Right cardiac atrium (tissue), 5 donors: ENCODE measurements at regions not wholly inside any gene's neighbourhood (a gene's known extent, or its start where the extent isn't known, plus 50 kb on each side); places are given as distances from the start of the nearest gene placed in this dataset.

ENCODE experiments used
- ATAC-seq, 2 donors: fragments of 200-7000 bp; cut with Tn5 transposase; one replicate each; pipeline versions ENCODE4 v1.8.0 to v1.9.1; 2020; ENCODE audit warnings: moderate library complexity in 2 of 2, mild to moderate bottlenecking in 1 of 2
- DNase-seq, 3 donors: peaks; one replicate each; pipeline ENCODE4 v3.0.0-alpha.2; 2020
- H3K27ac ChIP-seq: one replicate; pipeline ENCODE4 v1.5.1; 2013; ENCODE audit warnings: mild to moderate bottlenecking, low read length, control low read depth, moderate library complexity
- H3K27me3 ChIP-seq: one replicate; pipeline ENCODE4 v1.6.1; 2013; ENCODE audit not compliant: control insufficient read depth, insufficient read depth
- H3K4me1 ChIP-seq: one replicate; pipeline ENCODE4 v1.6.1; 2013; ENCODE audit warnings: low read length; ENCODE audit not compliant: control insufficient read depth, insufficient read depth
- H3K4me3 ChIP-seq: one replicate; pipeline ENCODE4 v1.5.1; 2013; ENCODE audit warnings: low read length, control low read depth
- H3K9me3 ChIP-seq: one replicate; pipeline ENCODE4 v1.6.1; 2013; ENCODE audit warnings: low read length; ENCODE audit not compliant: control insufficient read depth
- WGBS: extraction: QIAGEN DNeasy Blood & Tissue Kit; methylation state at CpG from one replicate; pipeline ENCODE4 v1.1.7; 2013; 5-methylcytosine and 5-hydroxymethylcytosine counted together
- intact Hi-C, 4 donors: fragments of 100-400 bp; cut with DNase I; formaldehyde crosslinking; loops; one replicate each; pipeline versions ENCODE4 v1.11.0 to v1.14.0; 2022 to 2023
- donor health status: healthy with polysubstance abuse.
- donor health status: DM: no; HTN: yes; CAD: no.
- donor health status: DM: no; HTN: no; CAD: no.
- donor health status: DM: no; HTN: yes; CAD: no; lungs with severe emphysema.
- donor health status: DM: yes; HTN: yes; CAD: no.

DNA sequence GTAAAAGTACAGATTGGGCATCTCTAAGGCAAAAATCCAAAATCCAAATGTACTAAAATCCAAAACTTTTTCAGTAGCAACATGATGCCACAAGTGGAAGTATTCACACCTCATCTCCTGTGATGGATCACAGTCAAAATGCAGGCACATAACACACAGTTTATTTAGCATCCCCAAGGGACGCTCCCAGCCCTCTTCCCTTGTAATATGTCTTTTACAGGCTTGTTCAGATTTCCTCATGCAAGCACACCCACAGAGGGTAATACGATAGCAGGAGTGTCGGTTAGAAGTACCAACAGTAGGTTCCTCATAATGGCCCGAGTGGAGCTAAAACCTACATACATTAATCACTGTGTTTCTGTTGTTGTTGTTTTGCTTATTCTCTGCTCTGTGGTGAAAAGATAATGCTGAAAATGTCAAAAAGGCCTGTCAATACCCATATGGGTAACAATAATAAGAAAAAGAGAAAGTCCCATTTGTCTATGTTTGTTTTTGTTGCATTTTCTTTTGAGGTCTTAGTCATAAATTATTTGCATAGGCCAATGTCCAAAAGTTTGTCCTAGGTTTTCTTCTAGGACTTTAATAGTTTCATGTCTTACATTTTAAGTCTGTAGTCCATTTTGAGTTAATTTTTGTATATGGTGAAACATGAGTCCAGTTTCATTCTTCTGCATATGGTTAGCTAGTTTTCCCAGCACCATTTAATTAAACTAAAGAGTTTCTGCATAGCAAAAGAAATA lies 133.1 kb downstream of the LRIG3 start:
- H3K4me3 ChIP-seq, result no peak overlapping the region
- H3K27ac ChIP-seq, result no peak overlapping the region
- intact Hi-C loops, result no loop called here
- DNase-seq (no peak), ATAC-seq (no peak)
- no peaks in the 10 kb centered on the region for H3K4me1 ChIP-seq
- H3K27me3 ChIP-seq, result no peaks in the 10 kb centered on the region
- 76% methylated on average over 4 of the region's 4 CpGs for WGBS
- H3K9me3 ChIP-seq, result no peaks in the 10 kb centered on the region

- no peak overlapping the region for H3K4me3 ChIP-seq
- no peaks in the 10 kb centered on the region for H3K4me1 ChIP-seq
- H3K27me3 ChIP-seq, result no peaks in the 10 kb centered on the region
- intact Hi-C loops, result no loop called here
- DNase-seq (no peak), ATAC-seq (no peak)
- H3K27ac ChIP-seq, result no peak overlapping the region
- H3K9me3 ChIP-seq, result no peaks in the 10 kb centered on the region
- WGBS, result 97% methylated on average over 6 of the region's 6 CpGs
Measured at GRCh38 chr12:58794859-58795258, 125.4 kb downstream of the LRIG3 start.

DNA sequence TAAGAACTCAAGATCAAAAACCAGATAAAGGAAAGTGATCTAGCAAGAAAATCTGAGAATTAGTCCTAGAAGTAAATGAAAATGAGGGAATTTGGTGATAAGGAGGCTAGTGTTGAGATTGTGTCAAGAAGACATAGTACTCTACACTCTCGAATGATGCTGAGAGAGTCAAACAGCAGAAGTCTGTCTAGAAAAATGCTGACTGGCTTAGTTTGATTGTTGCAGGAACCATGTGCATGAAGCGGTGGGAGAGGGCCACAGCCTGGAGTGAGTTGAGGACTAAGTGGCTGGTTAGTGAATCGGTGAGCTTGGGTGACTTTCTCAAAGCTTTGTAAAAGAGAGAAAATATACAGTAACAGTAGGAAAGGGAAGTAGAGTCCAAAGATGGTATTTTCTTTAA lies 124.5 kb downstream of the LRIG3 start:
- no peaks in the 10 kb centered on the region for H3K9me3 ChIP-seq
- no peak overlapping the region for H3K27ac ChIP-seq
- WGBS, result 81% methylated on average over 3 of the region's 3 CpGs
- DNase-seq, result no peak
- intact Hi-C loops, result no loop called here
- H3K4me1 ChIP-seq, result no peaks in the 10 kb centered on the region
- H3K27me3 ChIP-seq, result no peaks in the 10 kb centered on the region
- no peak overlapping the region for H3K4me3 ChIP-seq
- ATAC-seq, result no peak

DNA sequence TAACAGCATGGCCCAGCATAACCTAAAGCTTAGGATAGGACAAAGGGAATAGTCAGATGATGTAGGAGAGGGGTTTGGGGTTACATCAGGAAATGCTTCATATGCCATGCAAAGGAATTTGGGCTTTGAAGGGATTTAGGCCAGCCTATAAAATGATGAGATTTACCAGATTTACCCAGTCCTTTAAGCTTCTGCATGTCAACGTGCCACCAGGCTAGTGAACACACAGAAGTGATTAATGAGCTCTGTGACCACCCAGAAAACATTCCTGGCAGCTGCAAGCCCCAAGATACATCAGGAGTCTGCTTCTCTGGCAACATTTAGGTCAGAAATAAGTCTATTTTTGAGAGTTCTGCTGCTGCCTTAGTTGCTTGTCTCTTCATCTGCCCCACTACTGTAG lies 118.3 kb downstream of the LRIG3 start:
- Histone ChIP-seq H3K4me1 (no peaks in the 10 kb centered on the region), H3K27me3 (no peaks in the 10 kb centered on the region), H3K4me3 (no peak overlapping the region), H3K27ac (no peak overlapping the region), H3K9me3 (no peaks in the 10 kb centered on the region)
- 47% methylated on average over 1 of the region's 1 CpG for WGBS
- DNase-seq (no peak), ATAC-seq (no peak)
- intact Hi-C loops, result no loop called here

- Histone ChIP-seq H3K9me3 (no peaks in the 10 kb centered on the region), H3K27me3 (no peaks in the 10 kb centered on the region), H3K4me1 (no peaks in the 10 kb centered on the region), H3K27ac (no peak overlapping the region), H3K4me3 (no peak overlapping the region)
- no peak for DNase-seq
- intact Hi-C loops, result no loop called here
- ATAC-seq, result peak; percentile 40 to 78
- WGBS, result 56% methylated on average over 2 of the region's 2 CpGs
Measured at GRCh38 chr12:58803908-58804307, 116.4 kb downstream of the LRIG3 start.

GRCh38 chr12:58804749-58805148 lies 115.6 kb downstream of the LRIG3 start:
- ATAC-seq, result no peak

GRCh38 chr12:58809064-58809607 lies 111.2 kb downstream of the LRIG3 start:
- no peak for DNase-seq
- intact Hi-C loops, result no loop called here
- Histone ChIP-seq H3K27me3 (no peaks in the 10 kb centered on the region), H3K4me3 (no peak overlapping the region), H3K27ac (no peak overlapping the region), H3K9me3 (no peaks in the 10 kb centered on the region), H3K4me1 (no peaks in the 10 kb centered on the region)
- no peak for ATAC-seq
- 73% methylated on average over 4 of the region's 4 CpGs for WGBS

More at GRCh38 chr12:58804749-58805148, 115.6 kb downstream of the LRIG3 start:
- H3K9me3 ChIP-seq, result no peaks in the 10 kb centered on the region
- no peak overlapping the region for H3K27ac ChIP-seq
- H3K27me3 ChIP-seq, result no peaks in the 10 kb centered on the region
- intact Hi-C loops, result no loop called here
- H3K4me3 ChIP-seq, result no peak overlapping the region
- DNase-seq, result no peak
- WGBS, result 61% methylated on average over 2 of the region's 2 CpGs
- no peaks in the 10 kb centered on the region for H3K4me1 ChIP-seq

DNA sequence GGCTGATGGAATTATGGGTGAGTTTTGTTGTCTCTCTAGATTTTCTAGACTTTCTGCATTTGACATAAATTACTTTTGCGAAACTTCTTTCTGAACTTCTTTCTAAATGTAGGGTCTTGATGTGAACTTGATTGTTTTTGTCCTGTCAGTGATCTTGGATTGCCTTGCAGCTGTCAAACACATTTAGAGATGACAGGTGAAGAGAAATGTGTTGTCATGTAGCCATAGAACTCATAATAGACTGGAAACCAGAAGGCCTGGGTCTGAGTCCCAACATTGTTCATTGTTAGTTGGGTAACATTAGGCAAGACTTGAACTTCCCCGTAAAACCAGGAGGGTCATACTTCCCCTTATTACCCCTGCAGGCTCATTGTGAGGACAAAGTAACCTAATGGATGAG lies 109.0 kb downstream of the LRIG3 start:
- DNase-seq, result no peak
- 88% methylated on average over 2 of the region's 2 CpGs for WGBS
- intact Hi-C loops, result no loop called here
- H3K9me3 ChIP-seq, result no peaks in the 10 kb centered on the region
- peaks cover 2% of the 10 kb centered on the region for H3K4me1 ChIP-seq
- no peak overlapping the region for H3K27ac ChIP-seq
- ATAC-seq, result no peak
- H3K27me3 ChIP-seq, result no peaks in the 10 kb centered on the region
- no peak overlapping the region for H3K4me3 ChIP-seq

DNA sequence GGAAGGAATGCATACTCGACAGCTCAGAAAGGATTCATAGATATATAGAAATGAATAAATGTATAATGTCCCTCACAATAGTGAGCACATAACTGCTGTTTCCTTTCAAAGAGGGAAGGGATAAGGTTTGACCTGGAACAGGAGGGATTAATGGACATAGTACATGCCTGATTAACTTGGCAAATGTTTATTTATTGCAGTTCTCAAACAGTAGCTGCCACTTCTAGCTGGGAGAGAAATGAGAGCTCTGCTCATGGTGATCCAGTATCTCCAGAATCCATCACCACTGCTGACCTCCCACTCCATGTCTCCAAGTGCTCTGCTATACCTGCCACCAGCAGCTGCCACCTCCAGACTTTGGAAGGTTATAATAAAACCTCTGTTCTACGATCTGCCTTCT lies 108.1 kb downstream of the LRIG3 start:
- DNase-seq, result no peak
- intact Hi-C loops, result no loop called here
- ATAC-seq, result no peak
- Histone ChIP-seq H3K4me3 (no peak overlapping the region), H3K4me1 (peaks cover 2% of the 10 kb centered on the region), H3K27ac (no peak overlapping the region), H3K27me3 (no peaks in the 10 kb centered on the region), H3K9me3 (no peaks in the 10 kb centered on the region)
- WGBS, result 67% methylated on average over 2 of the region's 2 CpGs

DNA sequence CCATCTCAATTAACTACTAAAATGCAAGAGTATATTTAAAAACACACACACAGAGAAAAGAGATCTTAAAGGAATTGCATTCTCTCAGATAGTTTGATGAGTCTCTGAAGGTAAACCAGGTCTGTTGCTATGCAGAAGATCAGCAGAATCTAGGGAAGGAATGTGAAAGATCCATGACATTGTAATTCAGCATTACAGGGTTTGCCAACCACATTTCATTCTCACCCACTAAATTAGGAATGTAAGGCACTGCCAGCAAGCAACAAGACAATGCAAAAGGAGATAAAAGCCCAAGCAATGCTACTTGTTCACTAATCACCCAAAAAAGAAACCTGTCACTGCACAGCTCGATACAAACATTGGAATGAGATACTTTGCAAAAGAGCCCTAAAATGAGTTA lies 106.3 kb downstream of the LRIG3 start:
- Histone ChIP-seq H3K4me1 (peaks cover 2% of the 10 kb centered on the region), H3K27ac (no peak overlapping the region), H3K4me3 (no peak overlapping the region), H3K27me3 (no peaks in the 10 kb centered on the region), H3K9me3 (no peaks in the 10 kb centered on the region)
- WGBS, result 48% methylated on average over 1 of the region's 1 CpG
- intact Hi-C loops, result no loop called here
- ATAC-seq (no peak), DNase-seq (no peak)

DNA sequence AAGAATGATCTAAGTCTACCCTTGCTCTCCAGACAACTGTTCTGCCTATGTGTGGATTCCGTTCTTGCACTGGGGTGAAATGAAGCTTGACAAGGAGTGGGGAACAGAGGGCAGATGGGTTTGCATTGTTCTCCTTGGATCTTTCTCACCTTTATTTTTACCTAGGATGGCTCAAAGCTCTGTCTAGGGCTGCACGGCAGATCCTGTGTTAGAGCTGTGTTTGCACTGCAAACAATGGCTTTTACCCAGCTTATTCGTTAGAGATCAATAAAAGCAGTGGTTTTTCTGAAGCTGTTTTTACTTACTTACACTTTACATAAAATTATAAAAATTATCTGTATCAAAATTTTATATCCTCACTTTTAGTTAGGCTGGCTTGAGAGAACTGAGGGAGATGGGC lies 105.1 kb downstream of the LRIG3 start:
- no peaks in the 10 kb centered on the region for H3K9me3 ChIP-seq
- H3K27me3 ChIP-seq, result no peaks in the 10 kb centered on the region
- no peak for ATAC-seq
- no peak for DNase-seq
- H3K27ac ChIP-seq, result no peak overlapping the region
- peaks cover 2% of the 10 kb centered on the region for H3K4me1 ChIP-seq
- intact Hi-C loops, result no loop called here
- no peak overlapping the region for H3K4me3 ChIP-seq
- 93% methylated on average over 3 of the region's 3 CpGs for WGBS

- ATAC-seq (no peak), DNase-seq (no peak)
- intact Hi-C loops, result no loop called here
- Histone ChIP-seq H3K4me1 (peaks cover 2% of the 10 kb centered on the region), H3K4me3 (no peak overlapping the region), H3K9me3 (no peaks in the 10 kb centered on the region), H3K27ac (no peak overlapping the region), H3K27me3 (no peaks in the 10 kb centered on the region)
- 80% methylated on average over 1 of the region's 1 CpG for WGBS
Measured at GRCh38 chr12:58818546-58818945, 101.8 kb downstream of the LRIG3 start.
